HepG2 (cell line): ENCODE measurements at regions not wholly inside any gene's neighbourhood (a gene's known extent, or its start where the extent isn't known, plus 50 kb on each side); places are given as distances from the start of the nearest gene placed in this dataset.

Experiments
- ARNT ChIP-seq: fragments of 450-650 bp; IDR thresholded peaks from 2 replicates; pipeline ENCODE4 v1.6.1; 2017
- BCL6 ChIP-seq: IDR thresholded peaks from 2 replicates; pipeline ENCODE4 v1.6.1; 2016; ENCODE audit warnings: missing genetic modification reagents, missing compliant biosample characterization
- SOX13 ChIP-seq, 3 experiments: fragments of 450-650 bp in 1 of 3; sonication (generic) in 1 of 3; formaldehyde crosslinking in 1 of 3; IDR thresholded peaks in 2 of 3; conservative IDR thresholded peaks in 1 of 3; 2 replicates each; pipeline versions ENCODE4 v1.5.0 to v1.6.1; 2016 to 2020; ENCODE audit warnings: antibody characterized with exemption in 1 of 3, mild to moderate bottlenecking in 1 of 3, missing compliant biosample characterization in 1 of 3, missing genetic modification reagents in 1 of 3, moderate library complexity in 1 of 3
- SOX6 ChIP-seq, 2 experiments: fragments of 450-650 bp in 1 of 2; sonication (generic) in 1 of 2; formaldehyde crosslinking in 1 of 2; IDR thresholded peaks; 2 replicates each; pipeline versions ENCODE4 v1.4.0 to v1.6.1; 2017 to 2020; ENCODE audit warnings: antibody characterized with exemption in 1 of 2, mild to moderate bottlenecking in 1 of 2, missing genetic modification reagents in 1 of 2
- ZFX ChIP-seq: sonication (generic); formaldehyde crosslinking; IDR thresholded peaks from 2 replicates; pipeline ENCODE4 v1.4.0; 2020; ENCODE audit warnings: mild to moderate bottlenecking, low read depth, missing genetic modification reagents, moderate library complexity
- ZNF34 ChIP-seq: sonication (generic); formaldehyde crosslinking; IDR thresholded peaks from 2 replicates; pipeline ENCODE4 v1.4.0; 2020; ENCODE audit warnings: mild to moderate bottlenecking, missing genetic modification reagents, borderline replicate concordance
- ZNF782 ChIP-seq: sonication (generic); formaldehyde crosslinking; IDR thresholded peaks from 2 replicates; pipeline ENCODE4 v1.4.0; 2020; ENCODE audit warnings: missing genetic modification reagents, mild to moderate bottlenecking, borderline replicate concordance
- ZSCAN21 ChIP-seq: sonication (generic); formaldehyde crosslinking; IDR thresholded peaks from 2 replicates; pipeline ENCODE4 v1.8.0; 2022; ENCODE audit warnings: mild to moderate bottlenecking, missing genetic modification reagents, moderate library complexity, borderline replicate concordance
- TF ChIP-seq, protein P1 (sequence below): sonication (generic); formaldehyde crosslinking; IDR thresholded peaks from 2 replicates; pipeline ENCODE4 v1.4.0; 2020; ENCODE audit warnings: mild to moderate bottlenecking, missing genetic modification reagents
- TF ChIP-seq, protein P2 (sequence below): sonication (generic); formaldehyde crosslinking; IDR thresholded peaks from 2 replicates; pipeline ENCODE4 v1.4.0; 2020; ENCODE audit warnings: missing genetic modification reagents
- TF ChIP-seq, protein P3 (sequence below): sonication (generic); formaldehyde crosslinking; IDR thresholded peaks from 2 replicates; pipeline ENCODE4 v1.5.0; 2020; ENCODE audit warnings: missing genetic modification reagents

DNA sequence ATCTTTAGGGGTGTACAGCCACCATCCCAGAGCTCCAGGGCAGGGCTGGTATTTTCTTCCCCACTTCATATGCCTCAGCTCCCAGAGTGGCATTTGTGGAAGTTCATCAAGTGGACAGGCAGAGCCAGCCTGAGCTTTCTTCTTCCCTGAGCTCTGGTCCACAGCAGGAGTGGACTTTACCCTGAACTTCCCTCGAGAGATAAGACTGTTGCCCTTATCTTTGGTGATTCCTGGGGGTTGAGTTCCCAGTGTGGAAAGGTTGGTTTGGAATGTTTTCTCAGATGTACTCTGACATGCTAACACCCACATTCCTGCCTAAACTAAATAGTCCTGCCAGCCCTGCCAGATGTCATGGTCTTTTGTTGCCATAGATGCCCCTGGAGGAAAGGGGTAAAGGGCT, 62.0 kb upstream of the LGALSL start (continued):
- TF ChIP-seq, protein P1, sequence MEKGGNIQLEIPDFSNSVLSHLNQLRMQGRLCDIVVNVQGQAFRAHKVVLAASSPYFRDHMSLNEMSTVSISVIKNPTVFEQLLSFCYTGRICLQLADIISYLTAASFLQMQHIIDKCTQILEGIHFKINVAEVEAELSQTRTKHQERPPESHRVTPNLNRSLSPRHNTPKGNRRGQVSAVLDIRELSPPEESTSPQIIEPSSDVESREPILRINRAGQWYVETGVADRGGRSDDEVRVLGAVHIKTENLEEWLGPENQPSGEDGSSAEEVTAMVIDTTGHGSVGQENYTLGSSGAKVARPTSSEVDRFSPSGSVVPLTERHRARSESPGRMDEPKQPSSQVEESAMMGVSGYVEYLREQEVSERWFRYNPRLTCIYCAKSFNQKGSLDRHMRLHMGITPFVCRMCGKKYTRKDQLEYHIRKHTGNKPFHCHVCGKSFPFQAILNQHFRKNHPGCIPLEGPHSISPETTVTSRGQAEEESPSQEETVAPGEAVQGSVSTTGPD (CRISPR knock-in tag) = 0 out of 2 replicates have a peak, but pooled peaks have one; percentile 31
- peak; percentile 18; the same call in 1 of the 2 replicates for TF ChIP-seq ZFX
- TF ChIP-seq, protein P2, sequence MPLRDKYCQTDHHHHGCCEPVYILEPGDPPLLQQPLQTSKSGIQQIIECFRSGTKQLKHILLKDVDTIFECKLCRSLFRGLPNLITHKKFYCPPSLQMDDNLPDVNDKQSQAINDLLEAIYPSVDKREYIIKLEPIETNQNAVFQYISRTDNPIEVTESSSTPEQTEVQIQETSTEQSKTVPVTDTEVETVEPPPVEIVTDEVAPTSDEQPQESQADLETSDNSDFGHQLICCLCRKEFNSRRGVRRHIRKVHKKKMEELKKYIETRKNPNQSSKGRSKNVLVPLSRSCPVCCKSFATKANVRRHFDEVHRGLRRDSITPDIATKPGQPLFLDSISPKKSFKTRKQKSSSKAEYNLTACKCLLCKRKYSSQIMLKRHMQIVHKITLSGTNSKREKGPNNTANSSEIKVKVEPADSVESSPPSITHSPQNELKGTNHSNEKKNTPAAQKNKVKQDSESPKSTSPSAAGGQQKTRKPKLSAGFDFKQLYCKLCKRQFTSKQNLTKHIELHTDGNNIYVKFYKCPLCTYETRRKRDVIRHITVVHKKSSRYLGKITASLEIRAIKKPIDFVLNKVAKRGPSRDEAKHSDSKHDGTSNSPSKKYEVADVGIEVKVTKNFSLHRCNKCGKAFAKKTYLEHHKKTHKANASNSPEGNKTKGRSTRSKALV (CRISPR knock-in tag) = no peak
- no peak for TF ChIP-seq SOX13 (IDR thresholded peaks at IDR 0.05)
- TF ChIP-seq SOX13 (CRISPR knock-in tag; conservative IDR thresholded peaks at IDR 0.05 in 1 of 2, IDR thresholded peaks at IDR 0.05 in 1 of 2) = peak in 1 of 2 experiments; percentile 17; a peak in 1 of 4 replicates
- no peak for TF ChIP-seq ZNF34 (CRISPR knock-in tag)
- no peak for TF ChIP-seq SOX6 (IDR thresholded peaks at IDR 0.05)
- TF ChIP-seq SOX6 (CRISPR knock-in tag; IDR thresholded peaks at IDR 0.05) = peak; percentile 38; the same call in 1 of the 2 replicates
- TF ChIP-seq ZSCAN21 = no peak
- TF ChIP-seq ZNF782 (CRISPR knock-in tag) = 0 out of 2 replicates have a peak, but pooled peaks have one; percentile 30
- peak; percentile 82 for TF ChIP-seq BCL6
- TF ChIP-seq ARNT = no peak
- TF ChIP-seq, protein P3, sequence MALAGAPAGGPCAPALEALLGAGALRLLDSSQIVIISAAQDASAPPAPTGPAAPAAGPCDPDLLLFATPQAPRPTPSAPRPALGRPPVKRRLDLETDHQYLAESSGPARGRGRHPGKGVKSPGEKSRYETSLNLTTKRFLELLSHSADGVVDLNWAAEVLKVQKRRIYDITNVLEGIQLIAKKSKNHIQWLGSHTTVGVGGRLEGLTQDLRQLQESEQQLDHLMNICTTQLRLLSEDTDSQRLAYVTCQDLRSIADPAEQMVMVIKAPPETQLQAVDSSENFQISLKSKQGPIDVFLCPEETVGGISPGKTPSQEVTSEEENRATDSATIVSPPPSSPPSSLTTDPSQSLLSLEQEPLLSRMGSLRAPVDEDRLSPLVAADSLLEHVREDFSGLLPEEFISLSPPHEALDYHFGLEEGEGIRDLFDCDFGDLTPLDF (CRISPR knock-in tag) = no peak
